Upper lobe of left lung (tissue), 4 donors: ENCODE measurements at regions not wholly inside any gene's neighbourhood (a gene's known extent, or its start where the extent isn't known, plus 50 kb on each side); places are given as distances from the start of the nearest gene placed in this dataset.

ENCODE experiments used
- EP300 ChIP-seq, 4 donors: sonication (generic); formaldehyde crosslinking; IDR thresholded peaks; one replicate each; pipeline ENCODE4 v1.5.1; 2017; ENCODE audit warnings: antibody characterized with exemption in 4 of 4, control low read depth in 2 of 4
- POLR2A ChIP-seq, 4 donors: fragments of 450-650 bp; IDR thresholded peaks; one replicate each; pipeline ENCODE4 v1.5.1; 2016 to 2017; ENCODE audit warnings: antibody characterized with exemption in 4 of 4, mild to moderate bottlenecking in 2 of 4
- TF ChIP-seq, protein P1 (sequence below), 6 experiments: fragments of 450-650 bp in 4 of 6; fragments of 200-600 bp in 2 of 6; sonication (generic) in 2 of 6; IDR thresholded peaks; one replicate each; pipeline ENCODE4 v1.5.1; 2016 to 2019; ENCODE audit warnings: antibody characterized with exemption in 6 of 6

DNA sequence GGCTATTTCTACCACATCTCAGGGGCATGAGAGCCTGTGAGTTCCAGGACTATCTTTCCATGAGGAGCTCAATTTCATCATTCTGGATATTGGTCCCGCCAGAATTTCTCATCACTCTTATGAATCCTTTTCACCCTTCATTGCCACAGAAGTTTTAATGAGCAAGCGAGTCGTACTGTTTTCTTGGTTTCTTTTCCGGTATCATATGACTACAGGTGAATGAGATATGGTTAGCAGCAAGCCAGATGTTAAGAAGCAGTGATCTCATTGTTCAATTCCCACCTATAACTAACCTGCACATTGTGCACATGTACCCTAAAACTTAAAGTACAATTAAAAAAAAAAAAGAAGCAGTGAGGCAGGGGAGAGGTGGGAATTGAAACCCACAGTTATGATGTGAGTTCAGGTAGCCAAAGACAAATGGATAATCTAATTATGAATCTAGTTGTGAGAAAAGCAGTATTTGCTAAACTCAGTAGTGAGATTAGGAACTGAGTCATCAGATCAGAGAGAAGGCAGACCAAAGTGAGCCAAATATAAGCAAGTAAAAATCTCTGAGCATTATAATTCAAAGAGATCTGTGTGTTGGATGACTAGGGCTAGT, 78.0 kb upstream of the ELOVL5 start:
- TF ChIP-seq EP300 (IDR thresholded peaks at IDR 0.05) (no peak), POLR2A (IDR thresholded peaks at IDR 0.05) (no peak)
- TF ChIP-seq, protein P1, sequence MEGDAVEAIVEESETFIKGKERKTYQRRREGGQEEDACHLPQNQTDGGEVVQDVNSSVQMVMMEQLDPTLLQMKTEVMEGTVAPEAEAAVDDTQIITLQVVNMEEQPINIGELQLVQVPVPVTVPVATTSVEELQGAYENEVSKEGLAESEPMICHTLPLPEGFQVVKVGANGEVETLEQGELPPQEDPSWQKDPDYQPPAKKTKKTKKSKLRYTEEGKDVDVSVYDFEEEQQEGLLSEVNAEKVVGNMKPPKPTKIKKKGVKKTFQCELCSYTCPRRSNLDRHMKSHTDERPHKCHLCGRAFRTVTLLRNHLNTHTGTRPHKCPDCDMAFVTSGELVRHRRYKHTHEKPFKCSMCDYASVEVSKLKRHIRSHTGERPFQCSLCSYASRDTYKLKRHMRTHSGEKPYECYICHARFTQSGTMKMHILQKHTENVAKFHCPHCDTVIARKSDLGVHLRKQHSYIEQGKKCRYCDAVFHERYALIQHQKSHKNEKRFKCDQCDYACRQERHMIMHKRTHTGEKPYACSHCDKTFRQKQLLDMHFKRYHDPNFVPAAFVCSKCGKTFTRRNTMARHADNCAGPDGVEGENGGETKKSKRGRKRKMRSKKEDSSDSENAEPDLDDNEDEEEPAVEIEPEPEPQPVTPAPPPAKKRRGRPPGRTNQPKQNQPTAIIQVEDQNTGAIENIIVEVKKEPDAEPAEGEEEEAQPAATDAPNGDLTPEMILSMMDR (IDR thresholded peaks at IDR 0.05) = no peak
